Nephron progenitor cell (in vitro differentiated cells): ENCODE measurements at regions not wholly inside any gene's neighbourhood (a gene's known extent, or its start where the extent isn't known, plus 50 kb on each side); places are given as distances from the start of the nearest gene placed in this dataset.

ENCODE experiments used
- DNase-seq: peaks from one replicate; pipeline ENCODE4 v3.0.0; 2021
- H3K27ac Mint-ChIP-seq: 2 replicates; pipeline ENCODE4 v1.8.0; 2021; ENCODE audit warnings: mild to moderate bottlenecking, moderate library complexity, mixed read lengths
- H3K27me3 Mint-ChIP-seq: 2 replicates; pipeline ENCODE4 v1.8.0; 2021; ENCODE audit warnings: mild to moderate bottlenecking, low read depth, mixed read lengths; ENCODE audit not compliant: poor library complexity
- H3K36me3 Mint-ChIP-seq: 2 replicates; pipeline ENCODE4 v1.8.0; 2021; ENCODE audit warnings: low read depth, mixed read lengths
- H3K4me1 Mint-ChIP-seq: 2 replicates; pipeline ENCODE4 v1.8.0; 2021; ENCODE audit warnings: mixed read lengths
- H3K4me3 Mint-ChIP-seq: 2 replicates; pipeline ENCODE4 v1.8.0; 2021; ENCODE audit warnings: mild to moderate bottlenecking, moderate library complexity, mixed read lengths
- H3K9me3 Mint-ChIP-seq: 2 replicates; pipeline ENCODE4 v1.8.0; 2021; ENCODE audit warnings: mild to moderate bottlenecking, moderate library complexity, mixed read lengths
- CTCF ChIP-seq: fragments of 200-600 bp; sonication (generic); IDR thresholded peaks from 2 replicates; pipeline ENCODE4 v1.5.0; 2021; ENCODE audit warnings: antibody characterized with exemption

- no peak for DNase-seq
- Mint-ChIP-seq H3K27ac (no peak overlapping the region), H3K36me3 (peaks cover 16% of the 10 kb centered on the region), H3K4me3 (no peak overlapping the region), H3K4me1 (peaks cover 8% of the 10 kb centered on the region), H3K27me3 (peaks cover 3% of the 10 kb centered on the region), H3K9me3 (peaks cover 32% of the 10 kb centered on the region)
- no peak for TF ChIP-seq CTCF
Observed at GRCh38 chr6:155708100-155708499, 252.5 kb upstream of the NOX3 start.

DNA sequence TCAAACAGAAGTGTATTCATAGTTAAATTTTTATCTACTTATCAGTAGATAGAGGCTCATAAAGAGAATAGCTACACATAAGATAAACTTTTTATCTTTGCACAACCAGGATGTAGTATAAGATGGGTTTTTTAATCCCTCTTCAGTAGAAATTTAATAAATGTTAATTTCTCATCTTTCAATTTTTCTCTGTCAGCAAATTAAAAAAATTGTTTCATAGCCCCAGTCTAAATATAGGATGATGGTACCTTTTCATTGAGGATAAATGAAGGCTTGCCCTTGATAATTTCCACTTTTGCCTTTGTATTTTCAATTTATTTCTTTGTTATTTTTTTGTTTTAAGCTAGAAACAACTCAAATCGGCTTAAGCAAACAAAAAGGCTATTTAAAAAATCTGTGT is 251.2 kb upstream of the NOX3 start:
- Mint-ChIP-seq H3K27ac (no peak overlapping the region), H3K36me3 (peaks cover 27% of the 10 kb centered on the region), H3K9me3 (peaks cover 45% of the 10 kb centered on the region), H3K27me3 (peaks cover 3% of the 10 kb centered on the region), H3K4me1 (peaks cover 14% of the 10 kb centered on the region), H3K4me3 (no peak overlapping the region)
- no peak for DNase-seq
- TF ChIP-seq CTCF: no peak

DNA sequence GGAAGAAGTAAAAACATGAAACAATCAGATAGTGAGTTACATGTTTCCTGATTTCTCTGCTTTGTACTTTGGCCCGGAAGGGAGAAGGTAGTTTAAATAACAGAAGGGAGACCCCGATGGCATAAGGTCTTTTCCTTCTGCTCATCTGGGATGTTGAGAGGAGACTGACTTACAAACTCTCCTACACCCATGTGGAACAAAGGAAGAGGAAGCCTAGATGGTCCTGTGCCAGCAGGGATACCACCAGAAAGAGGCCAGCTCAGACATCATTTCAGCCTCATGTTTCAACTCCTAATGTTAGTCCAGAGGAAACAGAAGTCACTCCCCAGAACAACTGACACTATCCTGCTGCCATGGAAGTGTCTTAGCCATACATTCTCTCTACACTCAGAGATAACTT is 250.7 kb upstream of the NOX3 start:
- H3K36me3 Mint-ChIP-seq: peaks cover 27% of the 10 kb centered on the region

GRCh38 chr6:155701342-155701741 is 245.7 kb upstream of the NOX3 start:
- Mint-ChIP-seq H3K27ac (peak overlapping the region; percentile 66), H3K4me1 (peaks cover 28% of the 10 kb centered on the region), H3K36me3 (peaks cover 21% of the 10 kb centered on the region), H3K9me3 (peaks cover 35% of the 10 kb centered on the region), H3K27me3 (peaks cover 3% of the 10 kb centered on the region), H3K4me3 (no peak overlapping the region)
- TF ChIP-seq CTCF: no peak
- no peak for DNase-seq

More for the DNA sequence above, 250.7 kb upstream of the NOX3 start:
- no peak for TF ChIP-seq CTCF
- peak overlapping the region; percentile 74 for H3K27ac Mint-ChIP-seq
- peaks cover 49% of the 10 kb centered on the region for H3K9me3 Mint-ChIP-seq
- H3K4me3 Mint-ChIP-seq: no peak overlapping the region
- DNase-seq: no peak
- H3K4me1 Mint-ChIP-seq: peaks cover 19% of the 10 kb centered on the region
- H3K27me3 Mint-ChIP-seq: peaks cover 3% of the 10 kb centered on the region

DNA sequence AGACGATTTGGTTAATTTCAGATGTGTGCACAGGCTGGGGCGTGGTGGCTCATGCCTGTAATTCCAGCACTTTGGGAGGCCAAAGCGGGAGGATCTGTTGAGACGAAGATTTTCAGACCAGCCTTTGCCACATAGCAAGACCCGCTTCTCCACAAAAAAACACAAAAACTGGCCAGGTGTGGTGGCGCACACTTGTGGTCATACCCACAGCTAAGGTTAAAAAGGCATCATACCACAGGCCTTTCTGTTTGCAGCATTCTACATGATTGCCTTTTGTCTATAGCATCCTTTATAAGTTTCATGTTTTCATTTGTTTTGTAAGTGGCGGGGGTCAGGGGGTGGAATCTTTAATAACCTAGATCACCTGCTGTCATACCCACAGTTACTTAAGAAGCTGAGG is 239.9 kb upstream of the NOX3 start:
- TF ChIP-seq CTCF: no peak
- no peak for DNase-seq
- Mint-ChIP-seq H3K36me3 (no peaks in the 10 kb centered on the region), H3K4me1 (peaks cover 25% of the 10 kb centered on the region), H3K27ac (no peak overlapping the region), H3K27me3 (peaks cover 12% of the 10 kb centered on the region), H3K9me3 (no peaks in the 10 kb centered on the region), H3K4me3 (no peak overlapping the region)

DNA sequence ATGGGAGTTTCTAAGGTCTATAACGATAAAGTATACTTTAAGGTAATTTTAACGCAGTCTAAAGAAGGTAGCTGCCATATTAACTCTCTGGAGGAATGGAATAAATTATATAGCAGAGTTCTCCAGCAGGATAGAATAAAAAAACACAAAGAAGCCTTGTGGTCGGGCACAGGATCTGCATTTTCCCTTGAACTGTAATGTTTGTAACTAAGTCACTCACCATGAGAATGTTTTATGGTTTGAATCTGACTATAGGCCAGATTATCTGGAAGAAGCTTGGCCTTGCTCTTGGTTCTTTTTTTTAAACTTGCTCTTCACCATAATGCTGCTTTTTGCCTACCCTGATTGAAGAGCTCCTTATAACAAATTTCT is 238.8 kb upstream of the NOX3 start:
- DNase-seq: no peak
- Mint-ChIP-seq H3K4me1 (peaks cover 25% of the 10 kb centered on the region), H3K27me3 (peaks cover 12% of the 10 kb centered on the region), H3K36me3 (no peaks in the 10 kb centered on the region), H3K4me3 (no peak overlapping the region), H3K27ac (no peak overlapping the region), H3K9me3 (no peaks in the 10 kb centered on the region)
- no peak for TF ChIP-seq CTCF
